ENCODE measurements at regions not wholly inside any gene's neighbourhood (a gene's known extent, or its start where the extent isn't known, plus 50 kb on each side); places are given as distances from the start of the nearest gene placed in this dataset.

DNA sequence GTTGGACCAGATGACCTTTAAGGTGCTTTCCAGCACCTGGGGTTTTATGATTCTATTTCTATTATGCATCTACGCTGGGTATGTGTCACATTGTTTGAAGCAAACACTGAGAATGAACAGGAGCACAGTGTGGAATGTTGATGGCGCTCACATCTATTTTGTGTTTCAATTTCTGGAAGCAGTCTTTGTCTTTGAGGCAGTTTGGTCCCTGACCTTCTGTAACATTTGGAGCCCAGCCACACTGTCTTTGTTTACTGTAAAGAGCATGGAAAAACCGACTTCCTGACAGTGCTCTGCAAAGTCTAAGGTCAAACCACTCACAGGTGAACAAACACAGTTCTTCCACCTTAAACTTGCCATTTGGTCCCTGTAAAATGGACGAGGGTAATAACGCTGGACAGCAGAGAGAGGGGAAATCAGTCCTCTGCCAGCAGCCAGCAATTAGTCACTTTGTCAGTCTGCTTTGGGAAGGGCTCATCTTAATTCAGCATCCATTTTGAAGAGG lies 155.5 kb downstream of the PRL start:
- no peak for DNase-seq (ENCODE audit: low read depth)
- TF ChIP-seq, protein P1, sequence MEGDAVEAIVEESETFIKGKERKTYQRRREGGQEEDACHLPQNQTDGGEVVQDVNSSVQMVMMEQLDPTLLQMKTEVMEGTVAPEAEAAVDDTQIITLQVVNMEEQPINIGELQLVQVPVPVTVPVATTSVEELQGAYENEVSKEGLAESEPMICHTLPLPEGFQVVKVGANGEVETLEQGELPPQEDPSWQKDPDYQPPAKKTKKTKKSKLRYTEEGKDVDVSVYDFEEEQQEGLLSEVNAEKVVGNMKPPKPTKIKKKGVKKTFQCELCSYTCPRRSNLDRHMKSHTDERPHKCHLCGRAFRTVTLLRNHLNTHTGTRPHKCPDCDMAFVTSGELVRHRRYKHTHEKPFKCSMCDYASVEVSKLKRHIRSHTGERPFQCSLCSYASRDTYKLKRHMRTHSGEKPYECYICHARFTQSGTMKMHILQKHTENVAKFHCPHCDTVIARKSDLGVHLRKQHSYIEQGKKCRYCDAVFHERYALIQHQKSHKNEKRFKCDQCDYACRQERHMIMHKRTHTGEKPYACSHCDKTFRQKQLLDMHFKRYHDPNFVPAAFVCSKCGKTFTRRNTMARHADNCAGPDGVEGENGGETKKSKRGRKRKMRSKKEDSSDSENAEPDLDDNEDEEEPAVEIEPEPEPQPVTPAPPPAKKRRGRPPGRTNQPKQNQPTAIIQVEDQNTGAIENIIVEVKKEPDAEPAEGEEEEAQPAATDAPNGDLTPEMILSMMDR (IDR thresholded peaks at IDR 0.05; ENCODE audit: insufficient read depth, low read depth, low read length, missing control alignments): no peak
- H3K4me3 ChIP-seq (ENCODE audit: low read length): no peak overlapping the region

DNA sequence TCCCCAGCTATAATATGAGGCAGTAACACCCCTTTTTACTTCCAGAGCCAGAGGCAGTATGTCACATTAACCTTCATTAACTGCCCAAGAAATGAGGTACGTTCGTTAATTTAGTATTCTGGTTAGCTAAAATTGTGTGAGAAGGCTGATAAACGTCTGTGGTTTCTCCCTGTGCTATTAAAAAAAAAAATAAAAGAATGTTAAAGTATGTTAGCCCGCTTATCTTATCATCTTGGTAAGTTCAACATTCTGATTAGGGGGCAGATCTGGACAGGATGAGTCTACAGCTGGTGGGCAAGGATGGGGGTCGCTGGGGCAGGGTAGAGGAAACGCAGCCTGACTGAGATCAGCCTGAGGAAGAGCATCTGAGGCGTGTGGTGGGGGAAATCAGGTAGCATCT lies 154.0 kb downstream of the PRL start:
- no peak for DNase-seq (ENCODE audit: low read depth)
- TF ChIP-seq, protein P1 (IDR thresholded peaks at IDR 0.05; ENCODE audit: insufficient read depth, low read depth, low read length, missing control alignments): no peak
- H3K4me3 ChIP-seq (ENCODE audit: low read length): no peak overlapping the region

DNA sequence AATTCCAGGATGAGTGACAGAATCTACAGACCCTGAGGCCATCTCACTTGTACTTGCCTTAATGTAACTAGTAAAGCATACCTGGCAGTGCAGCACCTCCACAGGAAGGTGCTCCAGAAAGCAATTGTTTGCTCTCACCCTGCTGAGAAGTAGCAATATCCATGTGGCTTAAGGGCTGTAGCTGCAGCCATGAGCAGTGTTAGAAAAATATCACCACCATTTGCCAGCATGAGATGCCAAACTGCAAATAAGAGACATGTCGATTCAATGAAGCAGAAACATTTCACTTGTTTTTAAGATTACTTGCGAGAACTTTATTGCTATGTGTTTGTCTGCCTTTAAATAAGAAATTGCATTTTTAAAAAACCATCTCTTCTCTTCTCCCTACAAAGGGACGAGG lies 151.5 kb downstream of the PRL start:
- no peak for DNase-seq (ENCODE audit: low read depth)
- TF ChIP-seq, protein P1 (IDR thresholded peaks at IDR 0.05; ENCODE audit: insufficient read depth, low read depth, low read length, missing control alignments): no peak
- H3K4me3 ChIP-seq (ENCODE audit: low read length): no peak overlapping the region

DNA sequence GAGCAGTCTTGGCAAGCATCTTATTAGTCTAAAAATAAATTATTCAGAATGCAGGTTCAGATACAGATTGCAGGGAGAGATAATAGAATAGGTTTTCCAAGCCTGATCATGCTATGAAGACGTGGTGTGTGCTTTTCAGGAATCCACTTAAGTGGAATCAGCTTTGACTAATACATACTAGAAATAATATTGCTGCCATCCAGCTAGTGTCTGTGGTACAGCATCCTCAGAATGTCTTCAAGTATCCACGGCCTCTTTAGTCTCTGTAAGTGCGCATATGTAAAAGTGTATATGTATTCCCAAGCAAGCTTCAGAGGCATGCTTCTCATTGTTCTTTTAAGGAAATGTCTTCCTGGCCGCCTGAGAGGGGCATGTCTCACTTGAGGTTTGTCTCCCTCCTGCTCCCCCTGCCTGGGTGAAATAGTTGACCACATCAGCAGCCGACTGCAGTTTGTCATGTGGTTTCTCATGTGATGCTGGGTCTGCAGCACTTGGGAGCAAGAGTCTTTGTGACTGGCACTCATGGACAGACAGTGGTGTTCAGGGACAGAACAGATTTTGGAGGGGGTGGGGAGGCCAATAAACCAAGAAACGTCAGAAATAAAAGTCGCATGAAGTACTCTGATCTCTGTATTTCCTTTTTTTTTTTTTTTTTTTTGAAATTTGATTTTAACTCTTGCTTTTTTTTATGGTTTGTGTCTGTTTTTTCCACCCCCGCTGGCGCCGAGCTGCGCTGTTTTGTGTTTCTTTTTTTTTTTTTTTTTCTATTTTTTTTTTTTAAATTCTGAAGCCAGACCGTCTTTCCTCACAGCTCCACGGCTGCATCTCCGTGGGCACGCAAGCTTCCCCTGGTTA lies 150.8 kb downstream of the PRL start:
- TF ChIP-seq, protein P1 (IDR thresholded peaks at IDR 0.05; ENCODE audit: insufficient read depth, low read depth, low read length, missing control alignments): peak; percentile 42
- no peak overlapping the region for H3K4me3 ChIP-seq (ENCODE audit: low read length)
- peak; percentile 27 for DNase-seq (ENCODE audit: low read depth)

DNA sequence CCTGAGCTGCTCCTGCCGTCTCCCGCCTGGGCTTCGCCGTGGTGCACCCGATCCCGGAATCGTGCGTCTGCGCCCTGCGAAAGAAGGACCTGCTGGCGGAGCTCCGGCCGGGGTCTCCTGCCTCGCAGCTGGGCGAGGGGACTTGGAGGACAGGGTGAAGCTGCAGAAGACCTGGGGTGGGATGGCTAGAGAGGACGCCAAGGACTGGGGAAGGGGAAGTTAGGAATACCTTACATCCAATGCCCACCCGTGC lies 150.2 kb downstream of the PRL start:
- no peak overlapping the region for H3K4me3 ChIP-seq (ENCODE audit: low read length)
- no peak for DNase-seq (ENCODE audit: low read depth)
- TF ChIP-seq, protein P1 (IDR thresholded peaks at IDR 0.05; ENCODE audit: insufficient read depth, low read depth, low read length, missing control alignments): no peak

DNA sequence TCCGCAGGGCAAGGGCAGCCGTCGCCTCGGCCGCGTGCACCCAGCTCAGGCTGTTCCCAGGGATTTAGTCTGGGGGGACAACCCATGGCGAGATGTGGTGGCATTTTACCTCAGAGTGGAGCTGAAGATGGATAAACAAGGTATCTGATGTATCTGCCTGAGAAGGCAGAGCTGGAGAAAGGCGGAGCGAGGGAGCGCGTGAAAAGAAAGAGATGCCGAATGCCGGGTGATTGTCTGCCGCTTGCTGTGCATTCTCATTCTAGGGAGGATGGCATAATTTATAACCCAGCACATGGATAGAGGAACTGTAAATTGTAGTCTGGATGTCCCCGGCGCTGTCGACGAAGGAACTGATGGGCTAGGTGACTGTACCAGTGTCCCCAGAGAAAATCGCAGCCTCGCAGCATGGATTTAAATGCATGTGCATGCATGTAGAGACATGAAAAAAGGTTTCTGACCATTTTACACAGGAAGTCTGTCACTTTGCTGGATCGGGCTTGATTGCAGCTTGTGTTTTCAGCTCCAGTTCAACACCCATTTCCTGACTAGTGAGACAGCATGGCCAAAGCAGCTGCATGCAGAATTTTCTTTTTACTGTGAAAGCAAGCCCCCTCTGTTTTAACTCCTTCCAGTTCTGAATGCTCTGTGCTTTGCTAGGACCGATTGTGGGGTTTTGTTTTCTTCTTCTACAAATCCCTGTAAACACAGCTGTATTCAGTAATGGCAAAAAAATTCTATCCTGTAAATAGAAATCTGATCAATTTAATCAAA lies 149.7 kb downstream of the PRL start:
- peak; percentile 38 for DNase-seq (ENCODE audit: low read depth)
- H3K4me3 ChIP-seq (ENCODE audit: low read length): no peak overlapping the region
- TF ChIP-seq, protein P1 (IDR thresholded peaks at IDR 0.05; ENCODE audit: insufficient read depth, low read depth, low read length, missing control alignments): no peak
